Activated naive CD8-positive, alpha-beta T cell treated with anti-CD3 and anti-CD28 coated beads for 36 hours (primary cell): ENCODE measurements at regions not wholly inside any gene's neighbourhood (a gene's known extent, or its start where the extent isn't known, plus 50 kb on each side); places are given as distances from the start of the nearest gene placed in this dataset.

Experiments used
- DNase-seq: peaks from one replicate; pipeline ENCODE4 v3.0.0; 2021
- H3K27ac Mint-ChIP-seq: one replicate; pipeline ENCODE4 v1.8.0; 2022; ENCODE audit warnings: mild to moderate bottlenecking, moderate library complexity, mixed read lengths
- H3K27me3 Mint-ChIP-seq: one replicate; pipeline ENCODE4 v1.8.0; 2022; ENCODE audit warnings: mild to moderate bottlenecking, mixed read lengths
- H3K36me3 Mint-ChIP-seq: one replicate; pipeline ENCODE4 v1.8.0; 2021; ENCODE audit warnings: mild to moderate bottlenecking, mixed read lengths
- H3K4me1 Mint-ChIP-seq: one replicate; pipeline ENCODE4 v1.8.0; 2021; ENCODE audit warnings: mixed read lengths
- H3K4me3 Mint-ChIP-seq: one replicate; pipeline ENCODE4 v1.8.0; 2022; ENCODE audit warnings: mild to moderate bottlenecking, moderate library complexity, mixed read lengths
- H3K9me3 Mint-ChIP-seq: one replicate; pipeline ENCODE4 v1.8.0; 2022; ENCODE audit warnings: mixed read lengths

GRCh38 chr2:104794441-104794840 lies 59.5 kb upstream of the POU3F3 start:
- no peak overlapping the region for H3K4me3 Mint-ChIP-seq
- DNase-seq: no peak
- H3K4me1 Mint-ChIP-seq: no peaks in the 10 kb centered on the region
- H3K27me3 Mint-ChIP-seq: peaks cover 12% of the 10 kb centered on the region
- H3K9me3 Mint-ChIP-seq: no peaks in the 10 kb centered on the region
- H3K36me3 Mint-ChIP-seq: no peaks in the 10 kb centered on the region
- H3K27ac Mint-ChIP-seq: no peak overlapping the region
